ENCODE measurements at regions not wholly inside any gene's neighbourhood (a gene's known extent, or its start where the extent isn't known, plus 50 kb on each side); places are given as distances from the start of the nearest gene placed in this dataset.
A peak's percentile ranks its signal among the peaks of the same experiment; 100 is the strongest.

- TF ChIP-seq, protein P1, sequence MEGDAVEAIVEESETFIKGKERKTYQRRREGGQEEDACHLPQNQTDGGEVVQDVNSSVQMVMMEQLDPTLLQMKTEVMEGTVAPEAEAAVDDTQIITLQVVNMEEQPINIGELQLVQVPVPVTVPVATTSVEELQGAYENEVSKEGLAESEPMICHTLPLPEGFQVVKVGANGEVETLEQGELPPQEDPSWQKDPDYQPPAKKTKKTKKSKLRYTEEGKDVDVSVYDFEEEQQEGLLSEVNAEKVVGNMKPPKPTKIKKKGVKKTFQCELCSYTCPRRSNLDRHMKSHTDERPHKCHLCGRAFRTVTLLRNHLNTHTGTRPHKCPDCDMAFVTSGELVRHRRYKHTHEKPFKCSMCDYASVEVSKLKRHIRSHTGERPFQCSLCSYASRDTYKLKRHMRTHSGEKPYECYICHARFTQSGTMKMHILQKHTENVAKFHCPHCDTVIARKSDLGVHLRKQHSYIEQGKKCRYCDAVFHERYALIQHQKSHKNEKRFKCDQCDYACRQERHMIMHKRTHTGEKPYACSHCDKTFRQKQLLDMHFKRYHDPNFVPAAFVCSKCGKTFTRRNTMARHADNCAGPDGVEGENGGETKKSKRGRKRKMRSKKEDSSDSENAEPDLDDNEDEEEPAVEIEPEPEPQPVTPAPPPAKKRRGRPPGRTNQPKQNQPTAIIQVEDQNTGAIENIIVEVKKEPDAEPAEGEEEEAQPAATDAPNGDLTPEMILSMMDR (IDR thresholded peaks at IDR 0.05; ENCODE audit: insufficient read depth in 1 of 2, low read depth in 1 of 2, low read length in 1 of 2, severe bottlenecking in 1 of 2, unreplicated experiment in 1 of 2) = no peak
- peaks cover 42% of the 10 kb centered on the region for H3K27me3 Mint-ChIP-seq (ENCODE audit: insufficient read depth, unreplicated experiment)
- ChIA-PET CTCF (interaction anchor here (0.6 kb wide), 1 partner anchor 55 kb away, joined by 3 read pairs; no protein-coding TSS in a partner anchor), POLR2A (no interaction called here)
- BruUV-seq (replicated peaks) = no TSS peak
- H3K4me3 Mint-ChIP-seq (ENCODE audit: unreplicated experiment) = no peak overlapping the region
- no peaks in the 10 kb centered on the region for H3K27me3 ChIP-seq (replicated peaks; ENCODE audit: control insufficient read depth, insufficient read depth, low read length)
- no peaks in the 10 kb centered on the region for H3K36me3 ChIP-seq (ENCODE audit: control insufficient read depth, insufficient read depth, low read length)
- no peak overlapping the region for H3K27ac Mint-ChIP-seq (ENCODE audit: unreplicated experiment)
- H3K9me3 Mint-ChIP-seq (ENCODE audit: unreplicated experiment) = no peaks in the 10 kb centered on the region
- H3K4me1 ChIP-seq = no peaks in the 10 kb centered on the region
- H3K4me3 ChIP-seq (ENCODE audit: low read depth, low read length) = no peak overlapping the region
- peak in 1 of 2 experiments; percentile 31 for DNase-seq
- no peaks in the 10 kb centered on the region for H3K36me3 Mint-ChIP-seq (ENCODE audit: insufficient read depth, unreplicated experiment)
- no peaks in the 10 kb centered on the region for H3K9me3 ChIP-seq
- H3K4me1 Mint-ChIP-seq (ENCODE audit: low read depth, unreplicated experiment) = no peaks in the 10 kb centered on the region
- intact Hi-C loops (cut with micrococcal nuclease; ENCODE audit: unreplicated experiment) = no loop called here
Measured at GRCh38 chr20:58070664-58071196, 157.7 kb downstream of the ANKRD60 start.

DNA sequence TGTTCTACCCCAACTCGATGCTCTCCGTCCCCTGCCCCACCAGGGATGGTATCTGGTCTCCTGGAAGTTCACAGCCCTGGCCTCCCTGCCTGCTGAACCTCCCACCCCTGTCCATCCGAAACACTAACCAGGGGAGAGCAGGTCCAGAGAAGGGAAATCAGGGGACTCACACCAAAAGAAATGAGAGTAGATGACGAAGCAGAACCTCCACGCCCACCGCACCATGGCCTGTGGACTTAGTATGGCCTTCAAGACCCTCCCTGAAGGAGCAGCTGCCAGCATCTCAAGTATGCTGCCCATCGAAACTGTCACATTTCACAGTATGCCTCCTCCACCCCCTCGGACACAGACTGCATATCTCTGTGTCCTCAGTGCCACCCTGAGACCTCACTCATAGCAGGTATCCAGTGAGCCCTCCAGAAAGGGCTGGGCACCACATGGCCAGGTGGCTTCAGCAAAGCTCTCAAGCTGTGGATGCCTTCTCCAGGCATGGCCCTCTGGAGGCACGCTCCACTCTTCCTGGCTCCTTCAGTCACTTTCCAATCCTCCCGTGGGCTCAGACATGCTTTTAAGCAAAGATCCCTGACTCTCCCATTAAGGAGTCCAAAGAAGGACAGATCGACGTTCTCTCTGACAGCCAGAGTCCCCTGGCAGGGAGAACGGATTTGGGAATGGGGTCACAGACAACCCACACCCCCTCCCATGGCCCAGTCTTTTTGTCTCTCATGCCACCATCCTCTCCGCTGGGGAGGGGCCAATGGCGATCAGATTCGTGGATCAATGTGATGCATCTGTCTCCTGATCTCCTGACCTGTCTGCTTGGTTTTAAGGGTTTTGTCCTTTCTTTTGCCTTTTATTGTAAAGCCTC lies 158.4 kb downstream of the ANKRD60 start:
- Mint-ChIP-seq H3K9me3 (ENCODE audit: unreplicated experiment) (no peaks in the 10 kb centered on the region), H3K4me3 (ENCODE audit: unreplicated experiment) (no peak overlapping the region), H3K4me1 (ENCODE audit: low read depth, unreplicated experiment) (no peaks in the 10 kb centered on the region), H3K27me3 (ENCODE audit: insufficient read depth, unreplicated experiment) (peaks cover 38% of the 10 kb centered on the region), H3K27ac (ENCODE audit: unreplicated experiment) (no peak overlapping the region), H3K36me3 (ENCODE audit: insufficient read depth, unreplicated experiment) (no peaks in the 10 kb centered on the region)
- DNase-seq = peak in 1 of 2 experiments; percentile 34
- CTCF ChIA-PET = no interaction called here
- Histone ChIP-seq H3K36me3 (ENCODE audit: control insufficient read depth, insufficient read depth, low read length) (no peaks in the 10 kb centered on the region), H3K9me3 (no peaks in the 10 kb centered on the region), H3K4me3 (ENCODE audit: low read depth, low read length) (no peak overlapping the region), H3K4me1 (no peaks in the 10 kb centered on the region), H3K27me3 (replicated peaks; ENCODE audit: control insufficient read depth, insufficient read depth, low read length) (no peaks in the 10 kb centered on the region)
- BruUV-seq (replicated peaks) = no TSS peak
- intact Hi-C loops (cut with micrococcal nuclease; ENCODE audit: unreplicated experiment) = no loop called here
- POLR2A ChIA-PET = interaction anchor here (0.5 kb wide), 1 partner anchor 1067 kb away, joined by 3 read pairs; no protein-coding TSS in a partner anchor
- TF ChIP-seq, protein P1 (IDR thresholded peaks at IDR 0.05; ENCODE audit: insufficient read depth in 1 of 2, low read depth in 1 of 2, low read length in 1 of 2, severe bottlenecking in 1 of 2, unreplicated experiment in 1 of 2) = no peak

DNA sequence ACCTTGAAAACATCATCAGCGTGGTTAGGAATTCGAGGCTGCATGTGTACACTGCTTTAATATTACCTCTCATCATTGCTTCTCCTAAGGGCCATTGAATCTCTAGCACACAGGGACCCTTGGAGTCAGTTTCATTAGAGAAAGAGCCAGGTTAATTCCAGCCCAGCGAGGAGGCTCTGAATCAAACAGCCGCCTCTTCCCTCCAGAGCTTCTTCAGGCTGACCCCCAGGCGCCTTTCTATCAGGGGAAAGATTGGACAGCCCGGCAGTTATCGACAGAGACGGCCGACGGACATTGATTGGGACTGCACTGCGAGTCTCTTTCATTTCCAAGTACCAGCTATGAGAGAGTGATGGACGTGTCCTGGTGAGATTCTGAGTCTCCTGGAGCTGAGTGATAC lies 159.2 kb downstream of the ANKRD60 start:
- no peaks in the 10 kb centered on the region for H3K36me3 ChIP-seq (ENCODE audit: control insufficient read depth, insufficient read depth, low read length)
- Mint-ChIP-seq H3K27me3 (ENCODE audit: insufficient read depth, unreplicated experiment) (peaks cover 36% of the 10 kb centered on the region), H3K4me1 (ENCODE audit: low read depth, unreplicated experiment) (no peaks in the 10 kb centered on the region), H3K4me3 (ENCODE audit: unreplicated experiment) (no peak overlapping the region), H3K36me3 (ENCODE audit: insufficient read depth, unreplicated experiment) (no peaks in the 10 kb centered on the region), H3K9me3 (ENCODE audit: unreplicated experiment) (no peaks in the 10 kb centered on the region), H3K27ac (ENCODE audit: unreplicated experiment) (no peak overlapping the region)
- no TSS peak for BruUV-seq (replicated peaks)
- no peaks in the 10 kb centered on the region for H3K9me3 ChIP-seq
- TF ChIP-seq, protein P1 (IDR thresholded peaks at IDR 0.05; ENCODE audit: insufficient read depth in 1 of 2, low read depth in 1 of 2, low read length in 1 of 2, severe bottlenecking in 1 of 2, unreplicated experiment in 1 of 2) = no peak
- ChIA-PET CTCF (no interaction called here), POLR2A (no interaction called here)
- H3K27me3 ChIP-seq (replicated peaks; ENCODE audit: control insufficient read depth, insufficient read depth, low read length) = no peaks in the 10 kb centered on the region
- intact Hi-C loops (cut with micrococcal nuclease; ENCODE audit: unreplicated experiment) = no loop called here
- no peak overlapping the region for H3K4me3 ChIP-seq (ENCODE audit: low read depth, low read length)
- peak in 1 of 2 experiments; percentile 34 for DNase-seq
- no peaks in the 10 kb centered on the region for H3K4me1 ChIP-seq
